ENCODE measurements at regions not wholly inside any gene's neighbourhood (a gene's known extent, or its start where the extent isn't known, plus 50 kb on each side); places are given as distances from the start of the nearest gene placed in this dataset.

GRCh38 chr14:42629553-42629952 lies 1022.9 kb downstream of the LRFN5 start:
- no peaks in the 10 kb centered on the region for H3K4me1 ChIP-seq
- in situ Hi-C loops (cut with MboI; ENCODE audit: low sequenced_read_pairs in 4 of 4) = no loop called here

GRCh38 chr14:42628602-42629001 lies 1021.9 kb downstream of the LRFN5 start:
- intact Hi-C loops (cut with DNase I; ENCODE audit: low total_unique reads) (no loop called here), in situ Hi-C loops (cut with MboI; ENCODE audit: low sequenced_read_pairs in 4 of 4) (no loop called here)
- TF ChIP-seq POLR2A (IDR thresholded peaks at IDR 0.05) = no peak
- TF ChIP-seq CTCF (IDR thresholded peaks at IDR 0.05 in 4 of 5, conservative IDR thresholded peaks at IDR 0.05 in 1 of 5) = no peak
- H3K36me3 ChIP-seq = no peaks in the 10 kb centered on the region
- no peaks in the 10 kb centered on the region for H3K27me3 ChIP-seq
- DNase-seq (no peak), ATAC-seq (no peak)
- no peak overlapping the region for H3K4me3 ChIP-seq
- no peaks in the 10 kb centered on the region for H3K9me3 ChIP-seq
- no peaks in the 10 kb centered on the region for H3K4me1 ChIP-seq
- no peak overlapping the region for H3K27ac ChIP-seq

More at GRCh38 chr14:42629553-42629952, 1022.9 kb downstream of the LRFN5 start:
- H3K36me3 ChIP-seq = no peaks in the 10 kb centered on the region
- no peak for TF ChIP-seq CTCF (IDR thresholded peaks at IDR 0.05 in 4 of 5, conservative IDR thresholded peaks at IDR 0.05 in 1 of 5)
- TF ChIP-seq POLR2A (IDR thresholded peaks at IDR 0.05) = no peak
- H3K27ac ChIP-seq = no peak overlapping the region
- H3K9me3 ChIP-seq = no peaks in the 10 kb centered on the region
- no peak for DNase-seq
- H3K4me3 ChIP-seq = no peak overlapping the region
- intact Hi-C loops (cut with DNase I; ENCODE audit: low total_unique reads) = no loop called here
- ATAC-seq = no peak
- no peaks in the 10 kb centered on the region for H3K27me3 ChIP-seq

- no peaks in the 10 kb centered on the region for H3K4me1 ChIP-seq
- in situ Hi-C loops (cut with MboI; ENCODE audit: low sequenced_read_pairs in 4 of 4) = no loop called here
- no peak for ATAC-seq
Observed at GRCh38 chr14:42626986-42627385, 1020.3 kb downstream of the LRFN5 start.

GRCh38 chr14:42624980-42625761 lies 1018.5 kb downstream of the LRFN5 start:
- Histone ChIP-seq H3K4me1 (no peaks in the 10 kb centered on the region), H3K27ac (no peak overlapping the region), H3K27me3 (no peaks in the 10 kb centered on the region), H3K9me3 (no peaks in the 10 kb centered on the region), H3K4me3 (no peak overlapping the region), H3K36me3 (no peaks in the 10 kb centered on the region)
- intact Hi-C loops (cut with DNase I; ENCODE audit: low total_unique reads) = no loop called here
- ATAC-seq = no peak
- in situ Hi-C loops (cut with MboI; ENCODE audit: low sequenced_read_pairs in 4 of 4) = no loop called here
- DNase-seq = no peak
- no peak for TF ChIP-seq CTCF (IDR thresholded peaks at IDR 0.05 in 4 of 5, conservative IDR thresholded peaks at IDR 0.05 in 1 of 5)
- TF ChIP-seq POLR2A (IDR thresholded peaks at IDR 0.05) = no peak

More at GRCh38 chr14:42626986-42627385, 1020.3 kb downstream of the LRFN5 start:
- Histone ChIP-seq H3K27ac (no peak overlapping the region), H3K27me3 (no peaks in the 10 kb centered on the region), H3K9me3 (no peaks in the 10 kb centered on the region), H3K4me3 (no peak overlapping the region), H3K36me3 (no peaks in the 10 kb centered on the region)
- intact Hi-C loops (cut with DNase I; ENCODE audit: low total_unique reads) = no loop called here
- TF ChIP-seq POLR2A (IDR thresholded peaks at IDR 0.05) (no peak), CTCF (IDR thresholded peaks at IDR 0.05 in 4 of 5, conservative IDR thresholded peaks at IDR 0.05 in 1 of 5) (no peak)
- no peak for DNase-seq

All from gastrocnemius medialis (tissue), 4 donors.